ENCODE measurements at regions not wholly inside any gene's neighbourhood (a gene's known extent, or its start where the extent isn't known, plus 50 kb on each side); places are given as distances from the start of the nearest gene placed in this dataset.
"Not testable (repeated sequence)": the region's sequence is repeated elsewhere in the genome, so short reads cannot be mapped to it uniquely, and the experiment has no call there.

- DNase-seq (ENCODE audit: low read depth in 2 of 3, low spot score in 2 of 3): no peak
These were observed 155.8 kb upstream of the CHST15 start for GRCh38 chr10:124249196-124249595.

- DNase-seq (ENCODE audit: low read depth in 2 of 3, low spot score in 2 of 3): no peak
These were observed 155.0 kb upstream of the CHST15 start for GRCh38 chr10:124248056-124249045.

GRCh38 chr10:124245806-124246440 lies 152.5 kb upstream of the CHST15 start:
- DNase-seq (ENCODE audit: low read depth in 2 of 3, low spot score in 2 of 3): no peak

- DNase-seq (ENCODE audit: low read depth in 2 of 3, low spot score in 2 of 3): no peak
These were observed 151.8 kb upstream of the CHST15 start for GRCh38 chr10:124245191-124245590.

GRCh38 chr10:124244256-124244877 lies 151.0 kb upstream of the CHST15 start:
- no peak for DNase-seq (ENCODE audit: low read depth in 2 of 3, low spot score in 2 of 3)

- no peak for DNase-seq (ENCODE audit: low read depth in 2 of 3, low spot score in 2 of 3)
These were observed 150.3 kb upstream of the CHST15 start for GRCh38 chr10:124243702-124244121.

GRCh38 chr10:124242791-124243190 lies 149.4 kb upstream of the CHST15 start:
- no peak for DNase-seq (ENCODE audit: low read depth in 2 of 3, low spot score in 2 of 3)

- no peak for DNase-seq (ENCODE audit: low read depth in 2 of 3, low spot score in 2 of 3)
These were observed 149.0 kb upstream of the CHST15 start for GRCh38 chr10:124242365-124242764.

- DNase-seq (ENCODE audit: low read depth in 2 of 3, low spot score in 2 of 3): not testable (repeated sequence)
These were observed 148.1 kb upstream of the CHST15 start for GRCh38 chr10:124241510-124241909.

GRCh38 chr10:124240839-124241291 lies 147.5 kb upstream of the CHST15 start:
- no peak for DNase-seq (ENCODE audit: low read depth in 2 of 3, low spot score in 2 of 3)

GRCh38 chr10:124239696-124240095 lies 146.3 kb upstream of the CHST15 start:
- no peak for DNase-seq (ENCODE audit: low read depth in 2 of 3, low spot score in 2 of 3)

- DNase-seq (ENCODE audit: low read depth in 2 of 3, low spot score in 2 of 3): no peak
These were observed 145.7 kb upstream of the CHST15 start for GRCh38 chr10:124239134-124239533.

- no peak for DNase-seq (ENCODE audit: low read depth in 2 of 3, low spot score in 2 of 3)
These were observed 145.0 kb upstream of the CHST15 start for GRCh38 chr10:124238367-124238766.

- DNase-seq (ENCODE audit: low read depth in 2 of 3, low spot score in 2 of 3): no peak
These were observed 144.0 kb upstream of the CHST15 start for GRCh38 chr10:124237282-124237961.

GRCh38 chr10:124236816-124237215 lies 143.4 kb upstream of the CHST15 start:
- DNase-seq (ENCODE audit: low read depth in 2 of 3, low spot score in 2 of 3): no peak

- no peak for DNase-seq (ENCODE audit: low read depth in 2 of 3, low spot score in 2 of 3)
These were observed 142.7 kb upstream of the CHST15 start for GRCh38 chr10:124236136-124236535.

GRCh38 chr10:124235232-124235631 lies 141.8 kb upstream of the CHST15 start:
- no peak for DNase-seq (ENCODE audit: low read depth in 2 of 3, low spot score in 2 of 3)

GRCh38 chr10:124233546-124234138 lies 140.2 kb upstream of the CHST15 start:
- DNase-seq (ENCODE audit: low read depth in 2 of 3, low spot score in 2 of 3): no peak

- no peak for DNase-seq (ENCODE audit: low read depth in 2 of 3, low spot score in 2 of 3)
These were observed 139.5 kb upstream of the CHST15 start for GRCh38 chr10:124232686-124233545.
